ENCODE measurements at regions not wholly inside any gene's neighbourhood (a gene's known extent, or its start where the extent isn't known, plus 50 kb on each side); places are given as distances from the start of the nearest gene placed in this dataset.
A peak's percentile ranks its signal among the peaks of the same experiment; 100 is the strongest.

GRCh38 chr3:161156936-161157335 is 51.8 kb upstream of the B3GALNT1 start:
- Mint-ChIP-seq H3K27me3 (peaks cover 5% of the 10 kb centered on the region), H3K9me3 (no peaks in the 10 kb centered on the region), H3K4me3 (no peak overlapping the region), H3K4me1 (no peaks in the 10 kb centered on the region), H3K27ac (no peak overlapping the region)
- ATAC-seq, result no peak
- no peak for DNase-seq

- H3K4me1 Mint-ChIP-seq, result no peaks in the 10 kb centered on the region
- peaks cover 0 to 11% of the 10 kb centered on the region in 2 donors for H3K9me3 Mint-ChIP-seq
- no peak overlapping the region for H3K27ac Mint-ChIP-seq
- ATAC-seq, result no peak
- no peak overlapping the region for H3K4me3 Mint-ChIP-seq
- no peak for DNase-seq
- H3K27me3 Mint-ChIP-seq, result peaks cover 14% of the 10 kb centered on the region
Measured at GRCh38 chr3:161161603-161162002, 56.5 kb upstream of the B3GALNT1 start.

GRCh38 chr3:161163297-161163696 is 57.8 kb upstream of the NMD3 start:
- H3K27me3 Mint-ChIP-seq, result peaks cover 14% of the 10 kb centered on the region
- H3K27ac Mint-ChIP-seq, result no peak overlapping the region
- peak; percentile 62 for ATAC-seq
- no peaks in the 10 kb centered on the region for H3K4me1 Mint-ChIP-seq
- H3K4me3 Mint-ChIP-seq, result no peak overlapping the region
- peaks cover 0 to 11% of the 10 kb centered on the region in 2 donors for H3K9me3 Mint-ChIP-seq
- no peak for DNase-seq

- DNase-seq, result no peak
- Mint-ChIP-seq H3K4me1 (no peaks in the 10 kb centered on the region), H3K9me3 (peaks cover 0 to 11% of the 10 kb centered on the region in 2 donors), H3K4me3 (no peak overlapping the region), H3K27ac (no peak overlapping the region), H3K27me3 (peaks cover 9% of the 10 kb centered on the region)
- no peak for ATAC-seq
Measured at GRCh38 chr3:161166051-161166450, 55.1 kb upstream of the NMD3 start.

- no peak for ATAC-seq
- Mint-ChIP-seq H3K4me3 (no peak overlapping the region), H3K4me1 (no peaks in the 10 kb centered on the region), H3K27ac (no peak overlapping the region), H3K9me3 (no peaks in the 10 kb centered on the region), H3K27me3 (peaks cover 7% of the 10 kb centered on the region)
- DNase-seq, result no peak
Measured at GRCh38 chr3:161171113-161171512, 50.0 kb upstream of the NMD3 start.
